GM10248 (cell line): ENCODE measurements at regions not wholly inside any gene's neighbourhood (a gene's known extent, or its start where the extent isn't known, plus 50 kb on each side); places are given as distances from the start of the nearest gene placed in this dataset.

Experiments used
- CTCF ChIA-PET: fragments of 300-600 bp; sonication (Branson Sonifier 250); formaldehyde crosslinking; extraction: SDS; loops from one replicate; lab custom pipeline; 2021; ENCODE audit warnings: antibody characterized with exemption; lab: Yijun Ruan, JAX
- POLR2A ChIA-PET: fragments of 350-650 bp; sonication (Branson Sonifier 250); formaldehyde crosslinking; extraction: SDS; loops from one replicate; lab custom pipeline; 2020; ENCODE audit warnings: antibody characterized with exemption; lab: Yijun Ruan, JAX
- DNase-seq: peaks from one replicate; pipeline ENCODE4 v3.0.0; 2012; ENCODE audit errors: extremely low spot score
- CTCF ChIP-seq: IDR thresholded peaks from 2 replicates; pipeline ENCODE4 v1.5.1; 2012; ENCODE audit warnings: mild to moderate bottlenecking, low read depth; ENCODE audit errors: extremely low read depth, missing control alignments, control extremely low read depth

DNA sequence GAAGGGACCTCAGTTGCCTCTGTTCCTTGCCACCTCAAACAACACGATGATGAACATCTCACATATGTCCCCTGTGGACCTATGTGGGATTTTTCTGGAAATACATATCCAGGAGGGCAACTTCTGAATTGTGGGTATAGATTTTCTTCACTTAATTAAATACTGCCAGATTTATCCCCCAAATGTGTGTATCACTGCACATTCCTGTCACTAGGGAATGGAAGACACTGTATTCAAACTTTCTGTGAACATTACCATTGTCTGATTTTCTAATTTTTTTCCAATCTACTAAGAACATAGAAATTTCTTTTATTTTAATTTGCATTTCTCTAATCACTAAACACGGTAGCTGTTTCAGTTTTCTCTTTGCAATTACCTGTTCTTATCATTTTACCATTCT, 102.0 kb upstream of the MRPS22 start:
- CTCF ChIA-PET, result no interaction called here
- TF ChIP-seq CTCF, result no peak
- POLR2A ChIA-PET, result no interaction called here
- DNase-seq, result no peak

DNA sequence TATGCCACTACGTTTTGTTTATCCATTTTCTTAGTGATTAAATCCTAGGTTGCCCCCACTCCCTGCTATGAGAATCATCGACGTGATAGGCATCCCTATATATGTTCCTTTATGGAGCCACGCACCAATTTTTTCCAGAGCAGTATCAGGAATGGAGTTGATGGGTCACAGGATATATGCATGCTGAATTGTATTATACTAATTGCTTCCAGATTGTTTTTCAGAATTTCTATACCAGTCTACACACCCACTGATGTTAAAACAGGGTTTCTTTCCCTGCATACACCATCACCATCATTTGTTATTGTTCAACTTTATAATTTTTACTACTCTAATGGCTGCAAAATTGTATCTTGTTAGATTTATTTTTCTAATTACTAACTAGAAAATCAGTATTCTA, 100.1 kb upstream of the MRPS22 start:
- ChIA-PET CTCF (no interaction called here), POLR2A (no interaction called here)
- no peak for TF ChIP-seq CTCF
- DNase-seq, result no peak

DNA sequence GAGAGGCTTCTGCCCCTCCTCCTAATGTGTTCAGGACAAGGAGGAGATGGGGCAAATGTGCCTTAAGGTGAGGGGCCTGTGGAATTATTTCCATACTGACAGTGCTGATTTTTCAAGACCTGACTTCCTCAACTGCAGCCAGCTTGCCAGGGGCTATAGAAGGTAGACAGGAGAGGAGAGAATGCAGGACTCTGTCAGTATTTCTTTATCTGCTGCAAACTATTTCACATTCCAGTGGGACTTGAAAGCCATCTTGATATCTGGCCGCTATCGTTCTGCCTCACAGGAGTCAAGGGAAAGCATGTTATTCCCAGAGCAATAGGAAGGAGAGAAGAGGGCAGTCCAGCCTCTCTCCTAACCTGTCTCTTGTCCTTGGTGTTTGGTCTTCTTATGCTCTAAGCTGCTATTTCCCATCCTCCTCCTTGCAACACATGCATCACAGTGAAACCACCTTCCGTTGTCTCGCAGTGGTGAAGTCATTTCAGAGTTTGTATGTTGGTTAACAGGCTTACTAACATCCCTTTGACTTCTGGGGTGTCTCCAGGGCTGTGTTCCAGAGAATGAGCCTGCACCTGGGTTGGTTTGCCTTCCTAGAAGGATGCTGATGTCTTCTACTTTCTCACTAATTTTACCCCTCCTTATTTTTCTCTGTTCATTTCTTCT, 95.1 kb upstream of the MRPS22 start:
- no peak for TF ChIP-seq CTCF
- DNase-seq, result no peak
- POLR2A ChIA-PET, result no interaction called here
- CTCF ChIA-PET, result no interaction called here

DNA sequence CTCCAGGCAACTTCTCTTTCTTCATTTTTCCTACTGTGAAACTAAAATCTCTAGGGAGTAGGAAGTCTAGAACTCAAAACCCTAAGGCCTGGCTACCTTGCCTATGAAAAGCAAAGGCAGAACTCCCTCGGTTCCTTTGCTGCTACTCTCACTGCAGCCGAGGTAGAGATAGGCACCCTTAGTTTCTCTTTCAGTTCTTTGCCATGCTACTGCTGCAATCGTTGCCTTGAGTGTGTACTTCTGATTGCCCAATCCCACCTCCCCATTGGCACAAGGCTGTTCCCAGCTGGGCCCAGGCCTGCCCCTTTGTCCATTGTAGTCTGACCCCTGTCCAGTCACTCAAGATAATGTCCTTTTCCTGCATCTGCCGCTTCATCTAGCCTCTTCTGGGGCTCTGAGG, 92.3 kb upstream of the MRPS22 start:
- no peak for TF ChIP-seq CTCF
- ChIA-PET POLR2A (no interaction called here), CTCF (interaction anchor here (1.1 kb wide), 1 partner anchor 14 kb away, joined by 3 read pairs; no protein-coding TSS in a partner anchor)
- no peak for DNase-seq

DNA sequence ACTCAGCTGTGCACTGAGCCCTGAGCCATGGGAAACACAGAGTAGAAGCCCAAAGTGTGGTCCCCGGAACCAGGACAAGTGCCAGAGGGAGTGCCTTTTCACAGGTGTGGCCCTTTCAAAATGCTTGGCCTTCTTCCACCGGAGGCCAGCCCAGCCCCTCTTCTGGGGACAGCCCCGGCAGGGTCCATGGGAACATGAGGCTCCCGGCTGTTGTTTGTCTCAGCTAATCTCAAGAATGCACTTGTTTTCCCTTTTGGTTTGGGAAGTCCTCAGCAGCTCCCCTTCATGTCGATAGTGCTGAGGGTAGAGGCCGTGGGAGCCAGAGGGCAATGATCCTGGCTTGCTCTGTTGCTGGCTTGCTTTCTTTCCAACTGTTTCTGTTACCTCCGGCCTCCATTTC, 91.1 kb upstream of the MRPS22 start:
- TF ChIP-seq CTCF, result no peak
- ChIA-PET CTCF (interaction anchor here (0.8 to 1.9 kb wide), 4 partner anchors 13 to 47 kb away, joined by 3 to 5 read pairs (median 3); no protein-coding TSS in a partner anchor), POLR2A (no interaction called here)
- DNase-seq, result no peak

DNA sequence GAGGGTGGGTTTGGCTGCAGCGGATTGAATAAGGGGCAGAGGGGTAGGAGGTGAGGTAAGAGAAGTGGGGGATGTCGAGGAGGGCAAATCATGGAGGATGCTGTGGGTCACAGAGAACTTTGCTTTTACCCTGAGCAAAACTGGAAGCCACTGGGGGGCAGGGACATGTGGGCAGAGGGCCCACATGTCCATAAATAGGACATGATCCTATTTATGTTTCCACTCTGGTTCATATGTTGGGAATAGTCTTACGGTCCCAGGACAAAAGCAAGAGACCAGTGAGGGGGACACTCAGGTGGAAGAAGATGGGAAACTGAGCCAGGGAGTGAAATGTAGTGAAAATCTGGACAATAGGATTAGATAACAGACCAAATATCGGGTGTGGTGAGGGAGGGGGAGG, 85.5 kb upstream of the MRPS22 start:
- TF ChIP-seq CTCF, result no peak
- CTCF ChIA-PET, result no interaction called here
- DNase-seq, result no peak
- POLR2A ChIA-PET, result no interaction called here
